22Rv1 (cell line): ENCODE measurements at regions not wholly inside any gene's neighbourhood (a gene's known extent, or its start where the extent isn't known, plus 50 kb on each side); places are given as distances from the start of the nearest gene placed in this dataset.

Experiments
- CTCF ChIP-seq: fragments of 450-650 bp; IDR thresholded peaks from 2 replicates; pipeline ENCODE4 v1.5.1; 2017; ENCODE audit warnings: mild to moderate bottlenecking
- ZFX ChIP-seq: fragments of 450-650 bp; IDR thresholded peaks from 2 replicates; pipeline ENCODE4 v1.6.1; 2017; ENCODE audit warnings: antibody characterized with exemption, borderline replicate concordance

- no peak for TF ChIP-seq CTCF
- TF ChIP-seq ZFX, result no peak
Measured at GRCh38 chr2:128564131-128564530, 245.5 kb upstream of the HS6ST1 start.
